Left renal pelvis (tissue), 4 donors: ENCODE measurements at regions not wholly inside any gene's neighbourhood (a gene's known extent, or its start where the extent isn't known, plus 50 kb on each side); places are given as distances from the start of the nearest gene placed in this dataset.
A peak's percentile ranks its signal among the peaks of the same experiment; 100 is the strongest.

Source experiments
- DNase-seq, 4 donors: peaks; one replicate each; pipeline ENCODE4 v3.0.0-alpha.2; 2013; ENCODE audit warnings: low read depth in 4 of 4, low spot score in 3 of 4

GRCh38 chr4:32564626-32565025 lies 1844.5 kb downstream of the PCDH7 start:
- no peak for DNase-seq

- DNase-seq: no peak
These were observed 1849.7 kb downstream of the PCDH7 start for GRCh38 chr4:32569861-32570260.

- no peak for DNase-seq
These were observed 1852.2 kb downstream of the PCDH7 start for GRCh38 chr4:32572366-32572765.

GRCh38 chr4:32574803-32575202 lies 1854.6 kb downstream of the PCDH7 start:
- no peak for DNase-seq

- DNase-seq: no peak
These were observed 1868.9 kb downstream of the PCDH7 start for GRCh38 chr4:32589097-32589496.

- no peak for DNase-seq
These were observed 1869.7 kb downstream of the PCDH7 start for GRCh38 chr4:32589853-32590252.

GRCh38 chr4:32597354-32597753 lies 1877.2 kb downstream of the PCDH7 start:
- DNase-seq: no peak

- no peak for DNase-seq
These were observed 1881.7 kb downstream of the PCDH7 start for GRCh38 chr4:32601848-32602247.

GRCh38 chr4:32607978-32608377 lies 1887.8 kb downstream of the PCDH7 start:
- no peak for DNase-seq

GRCh38 chr4:32624943-32625603 lies 1904.9 kb downstream of the PCDH7 start:
- DNase-seq: no peak

GRCh38 chr4:32625687-32626337 lies 1905.6 kb downstream of the PCDH7 start:
- no peak for DNase-seq

GRCh38 chr4:32631831-32632230 lies 1911.7 kb downstream of the PCDH7 start:
- no peak for DNase-seq

- no peak for DNase-seq
These were observed 1913.3 kb downstream of the PCDH7 start for GRCh38 chr4:32633421-32633820.

GRCh38 chr4:32645653-32646052 lies 1925.5 kb downstream of the PCDH7 start:
- DNase-seq: no peak

GRCh38 chr4:32658019-32658418 lies 1937.8 kb downstream of the PCDH7 start:
- DNase-seq: no peak

- DNase-seq: no peak
These were observed 1941.1 kb downstream of the PCDH7 start for GRCh38 chr4:32661229-32661628.

- DNase-seq: no peak
These were observed 1942.6 kb downstream of the PCDH7 start for GRCh38 chr4:32662803-32663202.

GRCh38 chr4:32672359-32672758 lies 1952.2 kb downstream of the PCDH7 start:
- DNase-seq: peak in 3 of 4 donors; percentile 6 to 12 (median 12)

GRCh38 chr4:32680946-32681345 lies 1960.8 kb downstream of the PCDH7 start:
- DNase-seq: no peak

- no peak for DNase-seq
These were observed 1964.0 kb downstream of the PCDH7 start for GRCh38 chr4:32684160-32684559.

- DNase-seq: no peak
These were observed 1966.0 kb downstream of the PCDH7 start for GRCh38 chr4:32686123-32686522.

- DNase-seq: no peak
These were observed 1969.3 kb downstream of the PCDH7 start for GRCh38 chr4:32689518-32689917.
